ENCODE measurements at regions not wholly inside any gene's neighbourhood (a gene's known extent, or its start where the extent isn't known, plus 50 kb on each side); places are given as distances from the start of the nearest gene placed in this dataset.

DNA sequence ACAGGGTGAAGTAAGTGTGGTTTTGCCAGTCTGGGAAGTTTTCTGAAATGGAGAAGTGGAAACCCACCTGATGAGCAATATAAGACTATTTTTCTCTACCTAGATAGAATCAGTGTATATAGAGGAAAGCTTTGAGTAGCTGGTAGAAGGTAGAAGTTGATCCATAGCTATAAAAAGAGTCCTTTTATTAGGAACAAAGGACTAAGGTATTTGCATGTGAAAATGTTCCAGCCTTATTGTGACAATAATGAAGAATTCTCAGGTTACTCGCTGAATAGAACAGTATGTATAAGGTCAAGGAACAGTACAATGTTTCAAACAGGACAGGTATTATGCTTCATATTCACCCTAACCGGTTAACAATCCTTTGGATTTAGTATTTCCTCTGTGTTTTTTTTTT is 972.2 kb downstream of the OTOL1 start:
- DNase-seq, result no peak

DNA sequence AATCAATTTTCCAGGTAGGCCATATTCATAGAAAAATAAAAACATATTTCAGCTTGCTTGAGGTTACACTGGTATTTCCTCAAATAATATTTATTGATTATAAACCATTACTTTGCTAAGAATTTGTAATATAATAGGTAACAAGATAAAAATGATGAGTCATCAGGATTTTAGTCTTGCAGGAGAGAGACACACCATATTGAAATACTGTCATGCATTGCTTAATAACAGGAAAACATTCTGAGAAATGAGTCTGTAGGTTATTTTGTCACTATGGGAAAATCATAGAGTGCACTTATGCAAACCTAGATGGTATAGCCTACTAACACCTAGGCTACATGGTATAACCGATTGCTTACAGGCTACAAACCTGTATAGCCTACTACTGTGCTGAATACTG is 990.5 kb downstream of the OTOL1 start:
- no peak for DNase-seq

DNA sequence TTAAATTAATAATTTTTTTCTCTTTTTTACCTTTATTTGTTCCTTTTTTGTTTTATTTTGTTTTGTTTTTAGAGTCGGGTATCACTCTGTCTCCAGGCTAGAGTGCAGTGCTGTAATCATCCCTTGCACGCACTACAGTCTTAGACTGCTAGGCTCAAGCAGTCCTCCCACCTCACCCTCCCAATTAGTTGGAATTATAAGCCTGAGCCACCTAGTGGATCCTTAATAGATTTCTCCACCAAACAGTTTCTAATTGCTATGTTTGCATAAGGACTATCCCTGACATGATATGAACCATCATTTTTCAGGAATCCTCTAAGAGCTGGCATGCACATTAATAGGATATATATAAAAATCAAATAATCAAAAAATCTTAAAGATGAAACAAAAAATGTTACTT is 993.2 kb downstream of the OTOL1 start:
- no peak for DNase-seq

DNA sequence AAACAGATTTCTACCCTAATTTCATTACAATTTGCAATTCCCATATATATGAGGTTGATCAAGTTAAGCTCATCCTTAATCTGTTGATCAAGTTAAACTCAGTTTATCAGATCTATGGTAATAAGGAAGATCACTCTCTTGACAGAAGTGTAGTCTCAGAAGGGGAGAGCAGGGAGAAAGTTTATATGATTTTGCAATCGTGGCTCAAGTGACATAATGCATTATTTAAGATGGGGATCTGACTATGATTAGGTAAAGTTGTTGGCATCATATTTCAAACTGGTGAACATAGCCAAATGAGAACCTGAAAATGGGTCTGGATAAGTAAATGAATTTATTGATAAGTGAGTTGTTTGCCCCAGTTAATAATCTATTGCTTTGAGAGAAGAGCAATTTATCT is 995.3 kb downstream of the OTOL1 start:
- DNase-seq, result no peak

DNA sequence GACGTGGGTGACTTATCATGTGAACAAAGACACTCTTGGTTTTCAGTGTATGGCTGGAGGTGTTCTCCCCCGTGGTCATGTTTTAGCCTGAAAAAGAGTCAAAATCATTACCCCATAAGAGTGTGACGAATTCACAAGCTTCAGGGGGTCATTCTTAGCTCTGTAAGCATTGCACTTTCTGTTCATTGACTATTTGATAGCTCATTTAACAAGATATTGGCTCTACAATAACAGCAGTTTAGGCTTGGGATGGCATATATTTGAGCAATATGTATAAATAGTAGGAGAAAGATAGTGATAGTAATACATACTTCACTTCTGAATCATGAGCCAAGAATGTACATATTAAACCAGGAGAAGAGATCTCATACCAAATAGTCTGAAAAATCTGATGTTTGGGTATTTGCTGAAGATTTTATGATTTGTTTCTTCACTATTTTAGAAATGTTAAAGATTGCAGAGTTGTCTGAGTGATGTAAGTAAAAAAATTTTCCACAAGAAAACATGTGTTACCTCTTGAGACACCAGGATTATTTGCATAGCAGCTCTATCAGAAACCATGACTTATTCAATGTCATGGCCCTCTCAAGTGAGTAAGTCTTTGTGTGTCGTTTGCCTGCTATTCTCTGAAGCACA is 996.0 kb downstream of the OTOL1 start:
- no peak for DNase-seq

DNA sequence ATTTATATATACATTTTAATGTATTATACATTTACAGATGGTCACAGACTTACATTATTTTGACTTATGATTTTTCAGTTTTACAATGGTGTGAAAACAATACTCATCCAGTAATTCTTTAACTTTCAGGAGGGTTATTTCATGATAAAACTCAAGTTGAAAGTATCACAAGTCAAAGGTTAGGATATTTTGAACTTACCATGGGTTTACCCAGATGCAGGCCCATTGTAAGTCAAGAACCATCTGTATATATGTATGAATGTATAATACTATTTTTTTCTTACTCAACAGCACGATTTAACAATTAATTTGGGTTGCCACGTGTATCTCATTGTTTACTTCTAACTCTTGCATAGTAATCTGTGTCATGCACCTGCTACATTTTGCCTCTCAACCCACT is 1002.0 kb downstream of the OTOL1 start:
- DNase-seq, result no peak

DNA sequence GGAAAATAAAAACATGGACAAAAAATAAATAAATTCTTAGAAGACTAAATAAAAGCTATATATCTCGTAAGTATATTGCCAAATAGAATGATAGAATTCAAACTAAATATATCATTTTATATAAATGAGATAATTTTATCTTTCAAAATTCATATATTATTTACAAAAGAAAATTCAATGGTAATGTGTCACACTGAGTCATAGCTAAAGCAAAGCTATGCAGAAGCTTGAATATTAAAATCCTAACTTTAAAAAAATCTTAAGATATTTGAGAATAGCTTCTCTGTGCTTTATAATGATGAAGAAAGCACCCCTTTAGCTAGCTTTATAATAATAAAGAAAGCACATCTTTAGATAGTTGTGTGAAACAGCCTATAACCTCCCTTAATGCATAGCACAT is 1010.8 kb downstream of the OTOL1 start:
- DNase-seq, result no peak

DNA sequence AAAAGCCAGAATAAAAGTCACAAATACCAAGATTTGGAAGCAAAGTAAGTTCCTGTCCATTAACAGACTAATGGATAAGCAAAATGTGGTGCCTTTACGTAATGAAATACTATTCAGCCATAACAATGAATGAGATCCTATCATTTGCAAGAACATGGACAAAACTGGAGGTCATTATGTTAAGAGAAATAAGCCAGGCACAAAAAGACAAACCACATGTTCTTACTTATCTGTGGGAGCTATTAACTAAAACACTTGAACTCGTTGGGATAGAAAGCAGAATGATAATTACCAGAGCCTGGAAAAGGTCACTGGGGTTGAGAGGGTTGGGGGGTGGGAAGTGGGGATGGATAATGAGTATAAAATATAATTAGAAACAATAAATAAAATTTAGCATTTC is 1015.9 kb downstream of the OTOL1 start:
- DNase-seq, result no peak

DNA sequence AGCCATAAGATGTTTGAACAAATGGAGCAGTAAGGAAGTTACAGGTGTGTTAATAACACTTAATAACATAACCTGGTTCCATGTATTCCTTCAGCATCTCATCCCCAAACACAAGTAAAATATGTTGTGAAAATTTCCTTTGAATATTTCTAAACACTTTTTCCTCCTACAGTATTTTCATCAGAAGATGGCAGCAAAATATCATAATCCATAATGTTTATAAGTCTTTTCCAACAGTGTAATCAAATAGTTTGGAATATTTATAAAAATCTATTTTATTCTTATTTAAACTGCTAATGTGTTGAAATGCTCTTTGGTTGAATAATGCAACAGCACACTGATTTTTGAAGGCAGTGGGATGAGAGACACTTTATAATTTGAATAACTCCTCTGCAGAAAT is 1020.5 kb downstream of the OTOL1 start:
- DNase-seq, result no peak

DNA sequence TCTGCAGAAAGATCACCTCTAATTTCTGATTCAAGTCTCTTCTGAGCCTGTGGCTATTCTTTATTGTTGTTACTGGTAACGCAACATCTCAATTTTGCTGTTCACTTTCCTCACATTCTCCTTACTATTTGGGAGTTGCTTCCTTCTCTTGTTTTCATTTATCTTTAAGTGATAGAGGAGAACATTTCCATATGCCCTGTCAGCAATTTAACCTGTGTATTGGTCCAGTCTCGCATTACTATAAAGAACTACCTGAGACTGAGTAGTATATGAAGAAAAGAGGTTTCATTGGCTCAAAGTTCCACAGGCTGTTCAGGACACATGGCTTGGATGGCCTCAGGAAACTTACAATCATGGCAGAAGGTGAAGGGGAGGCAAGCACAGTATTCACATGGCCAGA is 1025.1 kb downstream of the OTOL1 start:
- no peak for DNase-seq

DNA sequence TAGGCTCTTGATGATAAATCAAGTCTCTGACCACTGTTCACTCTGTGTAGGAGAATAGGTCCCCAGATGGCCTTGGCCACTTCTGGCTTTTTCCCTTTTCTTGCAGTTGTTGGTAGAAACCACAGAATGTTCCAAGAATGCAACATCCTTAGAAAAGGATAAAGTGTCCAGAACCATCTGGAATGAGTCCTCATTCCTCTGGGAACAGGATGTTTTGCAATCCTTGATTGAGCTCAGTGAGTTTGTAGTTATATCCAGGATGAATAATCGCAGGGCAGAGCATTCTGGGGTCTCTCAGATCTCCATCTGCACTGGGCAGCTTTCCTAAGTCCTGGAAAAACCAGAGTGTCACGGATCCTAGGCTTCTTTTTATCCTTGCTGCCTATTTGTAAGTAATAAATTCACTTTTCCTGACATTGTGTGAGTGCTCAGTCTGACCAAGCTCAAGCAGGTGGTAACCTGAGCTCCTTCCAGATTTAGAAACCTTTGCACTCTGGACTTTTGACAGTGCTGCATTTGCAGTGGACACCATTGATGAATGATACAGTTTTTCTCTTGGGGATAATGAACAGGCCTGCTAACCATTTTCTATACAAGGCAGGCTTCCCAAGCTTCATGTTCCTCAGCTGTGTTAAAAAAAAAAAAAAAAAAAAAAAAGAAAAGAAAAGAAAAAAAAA is 1028.6 kb downstream of the OTOL1 start:
- no peak for DNase-seq

DNA sequence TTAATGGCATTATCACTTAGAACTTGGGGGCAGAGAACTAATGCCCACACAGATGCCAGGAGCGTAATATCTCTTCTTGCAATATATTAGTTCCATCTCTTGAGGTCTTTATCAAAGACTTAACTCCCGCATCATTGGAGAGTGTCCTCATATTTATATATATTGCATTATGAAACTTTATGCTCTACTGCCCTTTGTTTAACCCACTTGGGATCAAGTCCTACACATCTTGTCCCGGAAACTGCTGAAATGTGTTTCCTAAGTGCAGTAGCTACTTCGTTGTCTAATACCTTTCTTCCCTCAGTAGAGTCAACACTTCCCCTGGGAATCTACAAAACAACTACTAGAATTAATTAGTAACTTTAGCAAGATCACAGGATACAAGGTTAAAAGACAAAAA is 1029.2 kb downstream of the OTOL1 start:
- peak; percentile 3 for DNase-seq

DNA sequence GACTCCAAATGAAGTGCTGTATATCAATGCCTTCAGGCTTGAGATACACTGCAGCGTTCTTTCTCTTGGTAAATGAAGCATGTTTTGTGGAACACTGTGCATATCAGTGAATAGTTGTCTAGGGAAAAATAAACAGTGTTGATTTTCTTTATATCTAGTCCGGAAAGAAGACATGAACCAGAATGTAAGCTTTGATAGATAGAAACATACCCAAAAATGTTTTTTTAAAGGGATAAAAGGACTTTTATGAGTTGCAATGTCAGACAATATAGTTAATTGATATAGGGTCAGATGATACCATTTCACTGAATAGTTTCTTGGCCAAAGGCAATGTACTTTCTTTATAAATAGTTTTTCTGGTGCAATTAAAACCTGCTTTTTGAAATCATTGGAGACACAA is 1037.8 kb downstream of the OTOL1 start:
- no peak for DNase-seq

DNA sequence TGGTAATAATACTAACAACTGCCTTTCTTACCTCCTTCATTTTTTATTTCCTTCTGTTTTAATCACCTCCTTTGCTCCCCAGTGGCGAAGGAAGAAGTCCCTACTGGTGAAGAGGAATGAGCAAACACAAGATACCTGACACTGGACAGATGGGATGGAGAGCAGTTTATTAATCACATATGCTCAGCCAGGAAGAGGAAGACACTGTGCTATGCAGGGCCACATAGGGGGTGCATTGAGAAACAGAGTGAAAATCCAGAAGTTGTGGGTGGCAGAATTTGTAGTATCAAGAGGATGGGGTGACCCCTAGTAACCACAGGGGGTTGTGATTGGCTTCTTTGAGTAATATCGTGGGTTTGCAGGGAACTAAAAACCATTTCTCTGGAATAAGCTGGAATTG is 1041.9 kb downstream of the OTOL1 start:
- DNase-seq, result no peak

DNA sequence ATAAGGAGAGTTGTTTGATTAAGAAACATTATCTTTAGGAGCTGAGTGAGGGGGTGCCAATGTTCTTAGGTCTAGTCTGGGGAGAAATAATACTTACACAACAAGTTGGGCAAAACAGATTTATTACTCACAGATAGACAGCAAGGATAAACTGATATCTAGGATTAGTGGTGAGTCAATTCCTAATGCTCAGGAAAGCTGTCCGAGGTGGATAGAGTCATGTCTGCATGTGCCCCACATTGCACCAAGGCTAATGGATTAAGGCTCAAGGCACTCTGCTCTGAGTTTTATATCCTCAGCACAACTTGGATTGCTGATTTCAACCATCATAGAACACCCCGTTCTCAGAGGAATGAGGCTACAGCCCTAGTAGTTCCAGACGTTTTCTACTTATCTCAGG is 1042.3 kb downstream of the OTOL1 start:
- no peak for DNase-seq

DNA sequence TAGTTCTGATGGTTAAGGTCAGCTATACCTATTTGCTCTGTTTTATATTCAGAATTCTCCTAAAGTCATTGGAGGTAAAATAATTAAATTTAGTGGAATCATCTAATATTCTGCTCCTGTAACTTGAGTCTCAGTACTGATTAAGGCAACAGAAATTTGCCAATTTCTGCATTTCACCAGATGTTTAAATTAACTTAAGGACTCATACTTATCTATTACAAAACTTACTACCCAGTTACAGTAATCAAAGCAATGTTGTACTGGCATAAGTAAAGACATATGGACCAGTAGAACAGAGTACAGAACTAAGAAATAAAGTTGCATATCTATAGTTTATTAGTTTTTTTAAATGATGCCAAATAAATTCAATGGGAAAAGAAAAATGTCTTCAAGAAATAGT is 1043.8 kb downstream of the OTOL1 start:
- DNase-seq, result no peak

DNA sequence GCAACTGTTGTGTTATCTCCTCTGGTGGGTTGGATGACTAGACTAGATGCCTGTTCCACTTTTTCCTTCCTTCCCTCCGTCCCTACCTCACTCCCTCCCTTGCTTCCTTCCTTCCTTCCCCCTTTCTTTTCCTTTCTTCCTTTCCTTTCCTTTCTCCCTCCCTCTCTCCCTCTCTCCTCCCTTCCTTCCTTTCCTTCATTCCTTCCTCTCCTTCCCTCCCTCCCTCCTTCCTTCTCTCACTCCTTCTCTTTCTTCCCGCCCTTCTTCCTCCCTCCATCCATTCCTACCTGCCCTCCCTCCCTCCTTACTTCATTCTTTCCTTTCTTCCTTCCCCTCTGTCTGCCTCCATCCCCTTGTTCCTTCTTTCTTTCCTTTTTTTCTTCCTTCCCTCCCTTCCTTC is 1045.3 kb downstream of the OTOL1 start:
- DNase-seq, result no peak

DNA sequence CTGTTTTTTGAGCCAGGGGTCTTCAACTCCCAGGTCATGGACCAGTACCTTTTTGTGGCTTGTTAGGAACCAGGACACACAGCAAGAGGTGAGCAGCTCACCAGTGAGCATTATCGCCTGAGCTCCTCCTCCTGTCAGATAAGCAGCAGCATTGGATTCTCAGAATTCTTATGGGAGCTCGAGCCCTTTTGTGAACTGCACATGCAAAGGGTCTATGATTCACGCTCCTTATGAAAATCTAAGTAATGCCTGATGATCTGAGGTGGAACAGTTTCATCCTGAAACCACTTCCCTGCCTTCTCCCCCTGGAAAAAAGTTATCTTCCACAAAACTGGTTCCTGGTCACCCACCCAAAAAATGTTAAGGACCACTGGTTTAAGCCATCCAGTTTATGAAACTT is 1047.6 kb downstream of the OTOL1 start:
- no peak for DNase-seq

DNA sequence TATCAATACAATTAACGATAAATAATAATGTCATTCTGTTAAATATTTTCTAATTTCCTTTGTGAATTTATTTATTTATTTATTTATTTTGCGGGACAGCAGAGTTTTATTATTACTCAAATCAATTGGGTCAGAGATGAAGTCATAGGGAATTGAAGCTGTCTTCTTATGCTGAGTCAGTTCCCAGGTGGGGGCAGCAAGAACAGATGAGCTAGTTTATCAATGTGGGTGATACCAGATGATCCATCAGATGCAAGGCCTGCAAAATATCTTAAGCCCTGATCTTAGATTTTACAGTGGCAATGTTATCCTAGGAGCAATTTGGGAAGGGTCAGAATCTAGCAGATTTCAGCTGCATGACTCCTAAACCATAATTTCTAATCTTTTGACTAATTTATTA is 1050.3 kb downstream of the OTOL1 start:
- DNase-seq, result no peak

DNA sequence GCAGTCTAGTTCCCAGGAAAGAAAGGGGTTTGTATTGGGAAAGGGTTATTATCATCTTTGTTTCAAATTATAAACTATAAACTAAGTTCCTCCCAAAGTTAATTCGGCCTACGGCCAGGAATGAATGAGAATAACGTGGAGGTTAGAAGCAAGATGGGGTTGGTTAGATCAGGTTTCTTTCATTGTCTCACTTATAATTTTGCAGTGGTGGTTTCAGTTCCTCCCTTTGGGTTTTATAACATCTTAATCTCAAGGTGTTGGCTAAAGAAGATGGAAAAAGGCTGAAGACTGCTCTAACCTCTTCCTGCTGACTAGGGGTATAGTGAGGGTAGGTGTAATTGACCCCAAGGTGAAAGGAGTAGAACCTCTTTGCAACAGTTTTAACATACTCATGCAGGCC is 1050.7 kb downstream of the OTOL1 start:
- DNase-seq, result no peak

DNA sequence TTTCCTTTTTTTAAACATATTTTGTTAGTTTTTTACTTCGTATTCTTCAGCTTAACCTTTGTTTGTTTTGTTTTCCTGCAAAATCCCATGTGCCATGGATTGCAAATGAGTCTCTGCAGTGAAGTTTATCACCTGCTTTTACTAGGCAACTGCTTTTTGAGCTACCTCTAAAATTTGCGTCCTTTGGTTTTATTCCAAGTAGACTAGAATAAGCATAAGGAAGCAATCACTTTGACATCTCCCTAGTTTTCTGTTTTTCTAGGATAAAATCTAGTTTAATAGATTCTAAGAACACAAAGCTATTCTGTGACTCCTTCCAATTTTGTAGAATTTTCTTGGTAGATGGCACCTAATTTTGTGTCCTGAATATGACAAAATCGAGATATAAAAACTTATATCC is 1059.2 kb downstream of the OTOL1 start:
- no peak for DNase-seq

DNA sequence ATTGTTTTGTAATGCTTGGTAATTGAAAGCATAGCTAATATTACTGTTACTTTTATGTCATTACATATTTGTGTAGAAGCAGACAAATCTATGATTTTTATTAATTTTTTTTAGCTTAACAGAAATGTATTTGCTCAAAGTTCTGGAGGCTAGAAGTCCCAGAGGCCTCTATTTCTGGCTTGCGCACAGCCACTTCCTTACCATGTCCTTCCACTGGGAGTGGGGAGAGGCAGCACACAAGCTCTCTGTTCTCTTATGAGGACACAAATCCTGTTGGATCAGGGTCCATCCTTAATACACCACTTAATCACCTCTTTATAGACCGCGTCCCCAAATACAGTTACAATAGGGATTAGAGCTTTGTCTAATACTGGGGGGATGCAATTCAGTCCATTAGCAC is 1061.4 kb downstream of the OTOL1 start:
- no peak for DNase-seq

DNA sequence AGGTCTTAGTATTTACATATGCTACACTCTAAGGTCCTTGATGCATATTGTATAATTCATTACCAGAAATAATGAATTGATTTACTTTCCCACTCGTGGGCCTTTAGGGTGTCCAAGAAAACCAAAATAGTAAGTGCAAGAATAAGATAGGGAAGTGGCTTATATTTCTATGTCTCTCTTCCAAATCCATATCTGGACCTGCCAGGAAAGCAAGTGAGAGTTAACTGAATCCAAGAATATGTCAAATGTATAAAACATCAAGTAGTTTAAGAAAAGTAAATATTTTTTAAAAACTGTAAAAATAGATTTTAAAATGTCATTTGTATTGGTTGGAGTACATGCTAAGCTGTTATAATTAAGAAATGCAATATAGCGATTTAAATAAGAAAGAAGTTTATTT is 1072.1 kb downstream of the OTOL1 start:
- no peak for DNase-seq

DNA sequence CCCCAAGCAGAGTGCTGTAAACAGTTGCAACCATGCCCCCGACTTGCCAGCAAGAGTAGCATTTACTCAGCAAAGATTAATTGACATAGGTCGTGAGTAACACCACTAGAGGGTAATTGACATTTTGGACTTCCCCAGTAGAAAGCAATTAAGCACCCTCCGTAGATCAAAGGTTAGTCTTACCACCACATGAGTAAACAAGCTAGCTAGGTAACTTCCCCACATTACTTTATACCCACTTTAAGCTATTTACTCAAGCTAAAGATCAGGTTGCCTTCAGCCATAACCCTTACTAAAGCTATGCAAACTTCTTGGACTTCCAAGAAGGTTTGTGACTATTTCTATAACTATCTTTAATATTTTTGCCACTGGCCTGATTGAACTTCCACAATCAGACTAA is 1072.7 kb downstream of the OTOL1 start:
- DNase-seq, result no peak

DNA sequence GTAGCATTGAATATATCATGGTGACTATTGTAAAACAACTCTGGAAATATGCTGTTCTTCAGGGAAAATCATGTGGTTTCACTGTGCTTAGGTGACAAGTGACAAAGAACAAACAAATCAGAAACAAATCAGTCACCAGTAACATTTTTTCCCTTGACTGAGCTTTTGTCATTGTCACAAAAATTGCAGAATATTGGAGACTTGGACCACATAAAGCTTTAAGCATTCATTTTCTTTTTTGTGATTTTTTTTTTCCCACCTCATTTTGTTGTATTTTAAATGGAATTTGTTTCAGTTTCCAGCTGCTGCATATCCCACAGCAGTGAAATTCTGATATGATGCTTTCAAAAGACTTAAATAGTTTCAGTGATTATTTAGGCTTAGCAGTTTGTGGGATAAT is 1088.4 kb downstream of the OTOL1 start:
- DNase-seq, result no peak

Measured in retina (tissue), 1 donor.